ENCODE measurements at regions not wholly inside any gene's neighbourhood (a gene's known extent, or its start where the extent isn't known, plus 50 kb on each side); places are given as distances from the start of the nearest gene placed in this dataset.

- Histone ChIP-seq H3K36me3 (ENCODE audit: control insufficient read depth in 4 of 4, insufficient read depth in 3 of 4, low read depth in 1 of 4, low read length in 3 of 4) (no peaks in the 10 kb centered on the region), H3K4me1 (ENCODE audit: control insufficient read depth in 4 of 4, insufficient read depth in 4 of 4, low read length in 3 of 4) (no peaks in the 10 kb centered on the region), H3K9me3 (ENCODE audit: control insufficient read depth in 4 of 4, low read length in 3 of 4) (no peaks in the 10 kb centered on the region), H3K27ac (ENCODE audit: low read depth in 1 of 2, low read length in 2 of 2) (no peak overlapping the region), H3K27me3 (ENCODE audit: control insufficient read depth in 4 of 4, insufficient read depth in 4 of 4, low read length in 3 of 4) (peaks cover 0 to 3% (median 0%) of the 10 kb centered on the region in 4 donors), H3K9ac (ENCODE audit: low read depth in 1 of 2, low read length in 2 of 2) (no peak overlapping the region), H3K4me3 (ENCODE audit: low read depth in 1 of 3, low read length in 3 of 3) (no peak overlapping the region)
- no peak for DNase-seq (ENCODE audit: low spot score)
- 80% methylated on average over 2 of the region's 2 CpGs for WGBS
- TF ChIP-seq HNF4G (IDR thresholded peaks at IDR 0.05) = no peak
- no peak for TF ChIP-seq FOXA2 (IDR thresholded peaks at IDR 0.05)
- TF ChIP-seq RAD21 (IDR thresholded peaks at IDR 0.05) = no peak
- TF ChIP-seq ATF3 (IDR thresholded peaks at IDR 0.05) = no peak
Observed at GRCh38 chr12:25684070-25684469, 131.0 kb upstream of the LMNTD1 start.

GRCh38 chr12:25686351-25686750 lies 133.3 kb upstream of the LMNTD1 start:
- no peak overlapping the region for H3K9ac ChIP-seq (ENCODE audit: low read depth in 1 of 2, low read length in 2 of 2)
- no peaks in the 10 kb centered on the region for H3K9me3 ChIP-seq (ENCODE audit: control insufficient read depth in 4 of 4, low read length in 3 of 4)
- WGBS = 97% methylated on average over 19 of the region's 19 CpGs
- no peak overlapping the region for H3K4me3 ChIP-seq (ENCODE audit: low read depth in 1 of 3, low read length in 3 of 3)
- H3K4me1 ChIP-seq (ENCODE audit: control insufficient read depth in 4 of 4, insufficient read depth in 4 of 4, low read length in 3 of 4) = peaks cover 0 to 1% (median 0%) of the 10 kb centered on the region in 4 donors
- H3K27ac ChIP-seq (ENCODE audit: low read depth in 1 of 2, low read length in 2 of 2) = no peak overlapping the region
- TF ChIP-seq FOXA2 (IDR thresholded peaks at IDR 0.05) = no peak
- TF ChIP-seq REST (IDR thresholded peaks at IDR 0.05) = no peak
- TF ChIP-seq JUND (IDR thresholded peaks at IDR 0.05) = no peak
- no peak for TF ChIP-seq ATF3 (IDR thresholded peaks at IDR 0.05)
- no peak for TF ChIP-seq GABPA (IDR thresholded peaks at IDR 0.05 in 1 of 2, conservative IDR thresholded peaks at IDR 0.05 in 1 of 2)
- TF ChIP-seq HNF4G (IDR thresholded peaks at IDR 0.05) = no peak
- no peak for TF ChIP-seq YY1 (IDR thresholded peaks at IDR 0.05)
- no peak for TF ChIP-seq ZBTB33 (IDR thresholded peaks at IDR 0.05)
- no peaks in the 10 kb centered on the region for H3K36me3 ChIP-seq (ENCODE audit: control insufficient read depth in 4 of 4, insufficient read depth in 3 of 4, low read depth in 1 of 4, low read length in 3 of 4)
- DNase-seq (ENCODE audit: low spot score) = no peak
- no peaks in the 10 kb centered on the region for H3K27me3 ChIP-seq (ENCODE audit: control insufficient read depth in 4 of 4, insufficient read depth in 4 of 4, low read length in 3 of 4)

- no peak for DNase-seq (ENCODE audit: low spot score)
- Histone ChIP-seq H3K36me3 (ENCODE audit: control insufficient read depth in 4 of 4, insufficient read depth in 3 of 4, low read depth in 1 of 4, low read length in 3 of 4) (no peaks in the 10 kb centered on the region), H3K9me3 (ENCODE audit: control insufficient read depth in 4 of 4, low read length in 3 of 4) (no peaks in the 10 kb centered on the region), H3K27me3 (ENCODE audit: control insufficient read depth in 4 of 4, insufficient read depth in 4 of 4, low read length in 3 of 4) (no peaks in the 10 kb centered on the region), H3K4me3 (ENCODE audit: low read depth in 1 of 3, low read length in 3 of 3) (no peak overlapping the region), H3K9ac (ENCODE audit: low read depth in 1 of 2, low read length in 2 of 2) (no peak overlapping the region), H3K4me1 (ENCODE audit: control insufficient read depth in 4 of 4, insufficient read depth in 4 of 4, low read length in 3 of 4) (peaks cover 0 to 1% (median 0%) of the 10 kb centered on the region in 4 donors), H3K27ac (ENCODE audit: low read depth in 1 of 2, low read length in 2 of 2) (no peak overlapping the region)
- 94% methylated on average over 6 of the region's 6 CpGs for WGBS
- TF ChIP-seq YY1 (IDR thresholded peaks at IDR 0.05) (no peak), ZBTB33 (IDR thresholded peaks at IDR 0.05) (no peak), RAD21 (IDR thresholded peaks at IDR 0.05) (no peak), FOXA1 (IDR thresholded peaks at IDR 0.05) (no peak), MAX (IDR thresholded peaks at IDR 0.05) (no peak), SP1 (IDR thresholded peaks at IDR 0.05) (no peak), FOXA2 (IDR thresholded peaks at IDR 0.05) (no peak), NR2F2 (IDR thresholded peaks at IDR 0.05) (no peak), HNF4G (IDR thresholded peaks at IDR 0.05) (no peak), CTCF (IDR thresholded peaks at IDR 0.05; ENCODE audit: low read depth, low read length, missing input control) (no peak), TAF1 (conservative IDR thresholded peaks at IDR 0.05) (no peak)
Observed at GRCh38 chr12:25687226-25687625, 134.1 kb upstream of the LMNTD1 start.

Data from liver (tissue), 8 donors.